ENCODE measurements at regions not wholly inside any gene's neighbourhood (a gene's known extent, or its start where the extent isn't known, plus 50 kb on each side); places are given as distances from the start of the nearest gene placed in this dataset.

- TF ChIP-seq CTCF (IDR thresholded peaks at IDR 0.05; ENCODE audit: insufficient read depth, low read depth, low read length): no peak
- TF ChIP-seq EZH2 (IDR thresholded peaks at IDR 0.05; ENCODE audit: insufficient read depth, low read length): no peak
These were observed 762.3 kb downstream of the C6orf118 start for GRCh38 chr6:164547076-164547475.
